HT-29 (cell line): ENCODE measurements at regions not wholly inside any gene's neighbourhood (a gene's known extent, or its start where the extent isn't known, plus 50 kb on each side); places are given as distances from the start of the nearest gene placed in this dataset.
A peak's percentile ranks its signal among the peaks of the same experiment; 100 is the strongest.

ENCODE experiments used
- DNase-seq: peaks from one replicate; pipeline ENCODE4 v3.0.0-alpha.2; 2015; ENCODE audit warnings: low spot score

- DNase-seq, result no peak
Measured at GRCh38 chr12:63250486-63250885, 99.5 kb upstream of the AVPR1A start.

- peak; percentile 22 for DNase-seq
Measured at GRCh38 chr12:63238892-63239291, 87.9 kb upstream of the AVPR1A start.

GRCh38 chr12:63232896-63233295, 81.9 kb upstream of the AVPR1A start:
- no peak for DNase-seq

GRCh38 chr12:63228853-63229252, 77.9 kb upstream of the AVPR1A start:
- no peak for DNase-seq

- DNase-seq, result no peak
Measured at GRCh38 chr12:63226792-63227463, 75.9 kb upstream of the AVPR1A start.

GRCh38 chr12:63224396-63224795, 73.4 kb upstream of the AVPR1A start:
- no peak for DNase-seq

GRCh38 chr12:63223128-63223527, 72.1 kb upstream of the AVPR1A start:
- no peak for DNase-seq

- DNase-seq, result no peak
Measured at GRCh38 chr12:63222582-63222981, 71.6 kb upstream of the AVPR1A start.

- no peak for DNase-seq
Measured at GRCh38 chr12:63220921-63221320, 69.9 kb upstream of the AVPR1A start.

- no peak for DNase-seq
Measured at GRCh38 chr12:63212316-63212715, 61.3 kb upstream of the AVPR1A start.

GRCh38 chr12:63208956-63209355, 58.0 kb upstream of the AVPR1A start:
- no peak for DNase-seq

- DNase-seq, result peak; percentile 86
Measured at GRCh38 chr12:63206909-63207308, 55.9 kb upstream of the AVPR1A start.

GRCh38 chr12:63206494-63206893, 55.5 kb upstream of the AVPR1A start:
- no peak for DNase-seq
